ENCODE measurements at regions not wholly inside any gene's neighbourhood (a gene's known extent, or its start where the extent isn't known, plus 50 kb on each side); places are given as distances from the start of the nearest gene placed in this dataset.

- no peak for DNase-seq
Observed at GRCh38 chr2:81213598-81213997, 909.0 kb upstream of the LRRTM1 start.

GRCh38 chr2:81206216-81206615 lies 901.7 kb upstream of the LRRTM1 start:
- DNase-seq: no peak

GRCh38 chr2:81196933-81197628 lies 892.5 kb upstream of the LRRTM1 start:
- DNase-seq: no peak

GRCh38 chr2:81196383-81196851 lies 891.9 kb upstream of the LRRTM1 start:
- no peak for DNase-seq

GRCh38 chr2:81195774-81196382 lies 891.3 kb upstream of the LRRTM1 start:
- DNase-seq: no peak

GRCh38 chr2:81195017-81195773 lies 890.6 kb upstream of the LRRTM1 start:
- no peak for DNase-seq

GRCh38 chr2:81194581-81194980 lies 890.0 kb upstream of the LRRTM1 start:
- DNase-seq: no peak

- DNase-seq: no peak
Observed at GRCh38 chr2:81194176-81194575, 889.6 kb upstream of the LRRTM1 start.

GRCh38 chr2:81181845-81182244 lies 877.3 kb upstream of the LRRTM1 start:
- no peak for DNase-seq

- no peak for DNase-seq
Observed at GRCh38 chr2:81171447-81171846, 866.9 kb upstream of the LRRTM1 start.

GRCh38 chr2:81163583-81163982 lies 859.0 kb upstream of the LRRTM1 start:
- no peak for DNase-seq

GRCh38 chr2:81158505-81158904 lies 854.0 kb upstream of the LRRTM1 start:
- DNase-seq: no peak

GRCh38 chr2:81148323-81148722 lies 843.8 kb upstream of the LRRTM1 start:
- DNase-seq: no peak

GRCh38 chr2:81136296-81136695 lies 831.7 kb upstream of the LRRTM1 start:
- DNase-seq: no peak

GRCh38 chr2:81097361-81097760 lies 792.8 kb upstream of the LRRTM1 start:
- no peak for DNase-seq

GRCh38 chr2:81093031-81093430 lies 788.5 kb upstream of the LRRTM1 start:
- DNase-seq: no peak

GRCh38 chr2:81087646-81088045 lies 783.1 kb upstream of the LRRTM1 start:
- no peak for DNase-seq

- DNase-seq: no peak
Observed at GRCh38 chr2:81084101-81084500, 779.5 kb upstream of the LRRTM1 start.

- DNase-seq: no peak
Observed at GRCh38 chr2:81078631-81079030, 774.1 kb upstream of the LRRTM1 start.

GRCh38 chr2:81078102-81078501 lies 773.5 kb upstream of the LRRTM1 start:
- no peak for DNase-seq

GRCh38 chr2:81077396-81077795 lies 772.8 kb upstream of the LRRTM1 start:
- DNase-seq: no peak

GRCh38 chr2:81073412-81073811 lies 768.9 kb upstream of the LRRTM1 start:
- no peak for DNase-seq

GRCh38 chr2:81068144-81068543 lies 763.6 kb upstream of the LRRTM1 start:
- no peak for DNase-seq

- DNase-seq: no peak
Observed at GRCh38 chr2:81061016-81061415, 756.5 kb upstream of the LRRTM1 start.
